ENCODE measurements at regions not wholly inside any gene's neighbourhood (a gene's known extent, or its start where the extent isn't known, plus 50 kb on each side); places are given as distances from the start of the nearest gene placed in this dataset.

- H3K36me3 ChIP-seq (ENCODE audit: control insufficient read depth, insufficient read depth, low read length), result no peaks in the 10 kb centered on the region
- no peak overlapping the region for H3K4me3 ChIP-seq (ENCODE audit: low read depth, low read length)
- 86% methylated on average over 3 of the region's 4 CpGs for WGBS (ENCODE audit: insufficient coverage)
- no peak for DNase-seq (ENCODE audit: low read depth in 4 of 6, low spot score in 6 of 6)
- H3K4me1 ChIP-seq (ENCODE audit: control insufficient read depth, insufficient read depth, low read length), result no peaks in the 10 kb centered on the region
- no peaks in the 10 kb centered on the region for H3K27me3 ChIP-seq (ENCODE audit: control insufficient read depth, insufficient read depth, low read length)
- no peaks in the 10 kb centered on the region for H3K9me3 ChIP-seq (ENCODE audit: control insufficient read depth, insufficient read depth, low read length)
- H3K27ac ChIP-seq (ENCODE audit: low read depth, low read length), result no peak overlapping the region
Observed at GRCh38 chr2:4501525-4501924, 798.1 kb downstream of the DCDC2C start.

GRCh38 chr2:4502230-4502843 is 799.0 kb downstream of the DCDC2C start:
- Histone ChIP-seq H3K9me3 (ENCODE audit: control insufficient read depth, insufficient read depth, low read length) (no peaks in the 10 kb centered on the region), H3K4me1 (ENCODE audit: control insufficient read depth, insufficient read depth, low read length) (no peaks in the 10 kb centered on the region), H3K27ac (ENCODE audit: low read depth, low read length) (no peak overlapping the region), H3K36me3 (ENCODE audit: control insufficient read depth, insufficient read depth, low read length) (no peaks in the 10 kb centered on the region), H3K4me3 (ENCODE audit: low read depth, low read length) (no peak overlapping the region), H3K27me3 (ENCODE audit: control insufficient read depth, insufficient read depth, low read length) (no peaks in the 10 kb centered on the region)
- WGBS (ENCODE audit: insufficient coverage), result 76% methylated on average over 3 of the region's 3 CpGs
- no peak for DNase-seq (ENCODE audit: low read depth in 4 of 6, low spot score in 6 of 6)

GRCh38 chr2:4507661-4508060 is 804.3 kb downstream of the DCDC2C start:
- Histone ChIP-seq H3K36me3 (ENCODE audit: control insufficient read depth, insufficient read depth, low read length) (no peaks in the 10 kb centered on the region), H3K4me1 (ENCODE audit: control insufficient read depth, insufficient read depth, low read length) (no peaks in the 10 kb centered on the region), H3K27me3 (ENCODE audit: control insufficient read depth, insufficient read depth, low read length) (no peaks in the 10 kb centered on the region), H3K27ac (ENCODE audit: low read depth, low read length) (no peak overlapping the region), H3K9me3 (ENCODE audit: control insufficient read depth, insufficient read depth, low read length) (no peaks in the 10 kb centered on the region), H3K4me3 (ENCODE audit: low read depth, low read length) (no peak overlapping the region)
- peak in 4 of 6 donors; percentile 7 to 85 (median 24) for DNase-seq (ENCODE audit: low read depth in 4 of 6, low spot score in 6 of 6)
- 90% methylated on average over 2 of the region's 4 CpGs for WGBS (ENCODE audit: insufficient coverage)

GRCh38 chr2:4515871-4516761 is 812.7 kb downstream of the DCDC2C start:
- Histone ChIP-seq H3K4me1 (ENCODE audit: control insufficient read depth, insufficient read depth, low read length) (no peaks in the 10 kb centered on the region), H3K27me3 (ENCODE audit: control insufficient read depth, insufficient read depth, low read length) (no peaks in the 10 kb centered on the region), H3K4me3 (ENCODE audit: low read depth, low read length) (no peak overlapping the region), H3K27ac (ENCODE audit: low read depth, low read length) (no peak overlapping the region), H3K9me3 (ENCODE audit: control insufficient read depth, insufficient read depth, low read length) (no peaks in the 10 kb centered on the region), H3K36me3 (ENCODE audit: control insufficient read depth, insufficient read depth, low read length) (no peaks in the 10 kb centered on the region)
- DNase-seq (ENCODE audit: low read depth in 4 of 6, low spot score in 6 of 6), result peak in 2 of 6 donors; percentile 9 to 81
- 69% methylated on average over 3 of the region's 11 CpGs for WGBS (ENCODE audit: insufficient coverage)

- Histone ChIP-seq H3K27me3 (ENCODE audit: control insufficient read depth, insufficient read depth, low read length) (no peaks in the 10 kb centered on the region), H3K9me3 (ENCODE audit: control insufficient read depth, insufficient read depth, low read length) (no peaks in the 10 kb centered on the region), H3K36me3 (ENCODE audit: control insufficient read depth, insufficient read depth, low read length) (no peaks in the 10 kb centered on the region), H3K4me1 (ENCODE audit: control insufficient read depth, insufficient read depth, low read length) (no peaks in the 10 kb centered on the region), H3K27ac (ENCODE audit: low read depth, low read length) (no peak overlapping the region), H3K4me3 (ENCODE audit: low read depth, low read length) (no peak overlapping the region)
- DNase-seq (ENCODE audit: low read depth in 4 of 6, low spot score in 6 of 6), result no peak
- 91% methylated on average over 3 of the region's 3 CpGs for WGBS (ENCODE audit: insufficient coverage)
Observed at GRCh38 chr2:4518596-4518995, 815.2 kb downstream of the DCDC2C start.

- no peak for DNase-seq (ENCODE audit: low read depth in 4 of 6, low spot score in 6 of 6)
- H3K27ac ChIP-seq (ENCODE audit: low read depth, low read length), result no peak overlapping the region
- no peaks in the 10 kb centered on the region for H3K36me3 ChIP-seq (ENCODE audit: control insufficient read depth, insufficient read depth, low read length)
- no peak overlapping the region for H3K4me3 ChIP-seq (ENCODE audit: low read depth, low read length)
- H3K4me1 ChIP-seq (ENCODE audit: control insufficient read depth, insufficient read depth, low read length), result no peaks in the 10 kb centered on the region
- no peaks in the 10 kb centered on the region for H3K27me3 ChIP-seq (ENCODE audit: control insufficient read depth, insufficient read depth, low read length)
- H3K9me3 ChIP-seq (ENCODE audit: control insufficient read depth, insufficient read depth, low read length), result no peaks in the 10 kb centered on the region
- WGBS (ENCODE audit: insufficient coverage), result 94% methylated on average over 12 of the region's 15 CpGs
Observed at GRCh38 chr2:4522498-4523421, 819.4 kb downstream of the DCDC2C start.

- DNase-seq (ENCODE audit: low read depth in 4 of 6, low spot score in 6 of 6), result no peak
- 93% methylated on average over 4 of the region's 8 CpGs for WGBS (ENCODE audit: insufficient coverage)
Observed at GRCh38 chr2:4527416-4527815, 824.0 kb downstream of the DCDC2C start.

GRCh38 chr2:4528246-4528645 is 824.9 kb downstream of the DCDC2C start:
- no peak for DNase-seq (ENCODE audit: low read depth in 4 of 6, low spot score in 6 of 6)
- Histone ChIP-seq H3K27me3 (ENCODE audit: control insufficient read depth, insufficient read depth, low read length) (no peaks in the 10 kb centered on the region), H3K27ac (ENCODE audit: low read depth, low read length) (no peak overlapping the region), H3K9me3 (ENCODE audit: control insufficient read depth, insufficient read depth, low read length) (no peaks in the 10 kb centered on the region), H3K4me3 (ENCODE audit: low read depth, low read length) (no peak overlapping the region), H3K36me3 (ENCODE audit: control insufficient read depth, insufficient read depth, low read length) (no peaks in the 10 kb centered on the region), H3K4me1 (ENCODE audit: control insufficient read depth, insufficient read depth, low read length) (no peaks in the 10 kb centered on the region)

More at GRCh38 chr2:4527416-4527815, 824.0 kb downstream of the DCDC2C start:
- no peak overlapping the region for H3K27ac ChIP-seq (ENCODE audit: low read depth, low read length)
- no peaks in the 10 kb centered on the region for H3K36me3 ChIP-seq (ENCODE audit: control insufficient read depth, insufficient read depth, low read length)
- H3K4me3 ChIP-seq (ENCODE audit: low read depth, low read length), result no peak overlapping the region
- no peaks in the 10 kb centered on the region for H3K9me3 ChIP-seq (ENCODE audit: control insufficient read depth, insufficient read depth, low read length)
- no peaks in the 10 kb centered on the region for H3K27me3 ChIP-seq (ENCODE audit: control insufficient read depth, insufficient read depth, low read length)
- H3K4me1 ChIP-seq (ENCODE audit: control insufficient read depth, insufficient read depth, low read length), result no peaks in the 10 kb centered on the region

GRCh38 chr2:4528773-4529172 is 825.4 kb downstream of the DCDC2C start:
- Histone ChIP-seq H3K4me1 (ENCODE audit: control insufficient read depth, insufficient read depth, low read length) (no peaks in the 10 kb centered on the region), H3K27me3 (ENCODE audit: control insufficient read depth, insufficient read depth, low read length) (no peaks in the 10 kb centered on the region), H3K27ac (ENCODE audit: low read depth, low read length) (no peak overlapping the region), H3K4me3 (ENCODE audit: low read depth, low read length) (no peak overlapping the region), H3K36me3 (ENCODE audit: control insufficient read depth, insufficient read depth, low read length) (no peaks in the 10 kb centered on the region), H3K9me3 (ENCODE audit: control insufficient read depth, insufficient read depth, low read length) (no peaks in the 10 kb centered on the region)
- DNase-seq (ENCODE audit: low read depth in 4 of 6, low spot score in 6 of 6), result no peak
- WGBS (ENCODE audit: insufficient coverage), result no CpG with 5 or more reads among the region's 3 CpGs
